H1 (cell line): ENCODE measurements at regions not wholly inside any gene's neighbourhood (a gene's known extent, or its start where the extent isn't known, plus 50 kb on each side); places are given as distances from the start of the nearest gene placed in this dataset.

Experiments used
- CTCF ChIA-PET: fragments of 300-600 bp; sonication (Branson Sonifier 250); formaldehyde crosslinking; loops from one replicate; lab custom pipeline; 2021; ENCODE audit not compliant: partially characterized antibody; lab: Charles Lee
- POLR2A ChIA-PET: fragments of 300-600 bp; sonication (Branson Sonifier 250); formaldehyde crosslinking; loops from one replicate; lab custom pipeline; 2021; ENCODE audit warnings: inconsistent platforms; ENCODE audit not compliant: partially characterized antibody; lab: Charles Lee
- DNase-seq, 2 experiments: peaks; one replicate each; pipeline versions ENCODE4 v3.0.0 to v3.0.0-alpha.2; 2010 to 2022; ENCODE audit warnings: low spot score in 2 of 2, low read depth in 1 of 2, mixed read lengths in 1 of 2
- FAIRE-seq: peaks from 2 replicates; lab custom pipeline; 2011; peaks lifted over from hg19 to GRCh38; lab: Jason Lieb, UNC
- H2AFZ ChIP-seq: 2 replicates; pipeline ENCODE4 v1.8.1; 2012; ENCODE audit warnings: low read length, inconsistent platforms
- H2AK5ac ChIP-seq: 2 replicates; pipeline ENCODE4 v1.6.1; 2013; ENCODE audit warnings: low read depth, low read length
- H2BK120ac ChIP-seq: replicated peaks from 2 replicates; pipeline ENCODE3; 2013; ENCODE audit warnings: low read depth, low read length, inconsistent platforms
- H2BK12ac ChIP-seq: 2 replicates; pipeline ENCODE4 v1.6.1; 2013; ENCODE audit warnings: low read depth, low read length
- H2BK15ac ChIP-seq: 2 replicates; pipeline ENCODE4 v1.6.1; 2013; ENCODE audit warnings: low read length
- H2BK20ac ChIP-seq: 2 replicates; pipeline ENCODE4 v1.6.1; 2013; ENCODE audit warnings: low read length
- H2BK5ac ChIP-seq: 2 replicates; pipeline ENCODE4 v1.6.1; 2013; ENCODE audit warnings: low read depth, low read length
- H3K14ac ChIP-seq: 2 replicates; pipeline ENCODE4 v1.6.1; 2013; ENCODE audit warnings: inconsistent platforms; ENCODE audit not compliant: insufficient read length
- H3K18ac ChIP-seq: 2 replicates; pipeline ENCODE4 v1.6.1; 2013; ENCODE audit warnings: low read length; ENCODE audit errors: extremely low read depth
- H3K23ac ChIP-seq: 2 replicates; pipeline ENCODE4 v1.6.1; 2013; ENCODE audit warnings: inconsistent platforms; ENCODE audit not compliant: insufficient read length
- H3K23me2 ChIP-seq: 2 replicates; pipeline ENCODE4 v1.6.1; 2013; ENCODE audit warnings: low read depth, low read length
- H3K27ac ChIP-seq: 2 replicates; pipeline ENCODE4 v1.6.1; 2011; ENCODE audit warnings: low read depth, low read length, inconsistent platforms
- H3K27me3 ChIP-seq, 4 experiments: replicated peaks in 1 of 4; 1 replicate in 1 of 4; 2 replicates in 3 of 4; pipeline versions ENCODE4 v1.6.1 to v1.8.1; 2011 to 2013; ENCODE audit warnings: low read length in 3 of 4, mild to moderate bottlenecking in 3 of 4, inconsistent platforms in 2 of 4, mixed read lengths in 2 of 4, moderate library complexity in 1 of 4; ENCODE audit not compliant: control insufficient read depth in 3 of 4, insufficient read depth in 3 of 4; ENCODE audit errors: extremely low read depth in 1 of 4
- H3K36me3 ChIP-seq, 4 experiments: 2 replicates each; pipeline versions ENCODE4 v1.6.1 to v1.8.1; 2011 to 2013; ENCODE audit warnings: mild to moderate bottlenecking in 4 of 4, low read length in 3 of 4, moderate library complexity in 2 of 4, control low read depth in 1 of 4, inconsistent platforms in 1 of 4; ENCODE audit not compliant: insufficient read depth in 4 of 4, control insufficient read depth in 2 of 4
- H3K4ac ChIP-seq: replicated peaks from 2 replicates; pipeline ENCODE3; 2013; ENCODE audit warnings: low read length, low read depth, mixed read lengths, inconsistent platforms; ENCODE audit not compliant: insufficient read length
- H3K4me1 ChIP-seq, 4 experiments: replicated peaks in 1 of 4; 1 replicate in 1 of 4; 2 replicates in 3 of 4; pipeline versions ENCODE4 v1.6.1 to v1.8.1; 2011 to 2013; ENCODE audit warnings: low read length in 3 of 4, inconsistent platforms in 2 of 4, mixed read lengths in 1 of 4; ENCODE audit not compliant: insufficient read depth in 4 of 4, control insufficient read depth in 3 of 4
- H3K4me2 ChIP-seq, 2 experiments: 2 replicates each; pipeline versions ENCODE4 v1.6.1 to v1.8.1; 2011 to 2013; ENCODE audit warnings: low read depth in 2 of 2, low read length in 2 of 2, control low read depth in 1 of 2, inconsistent platforms in 1 of 2, mild to moderate bottlenecking in 1 of 2; ENCODE audit not compliant: insufficient read depth in 1 of 2
- H3K4me3 ChIP-seq, 4 experiments: fragments of 200-600, 300-600 bp in 1 of 4; sonication (generic), shearing (Covaris generic), sonication (Bioruptor Twin) in 1 of 4; 2 replicates each; pipeline versions ENCODE4 v1.5.1 to v1.8.1; 2011 to 2016; ENCODE audit warnings: low read length in 4 of 4, low read depth in 3 of 4, control low read depth in 2 of 4, inconsistent platforms in 2 of 4, mild to moderate bottlenecking in 2 of 4, mixed read lengths in 1 of 4, moderate library complexity in 1 of 4; ENCODE audit not compliant: insufficient read depth in 2 of 4; ENCODE audit errors: extremely low read depth in 1 of 4
- H3K56ac ChIP-seq: replicated peaks from 2 replicates; pipeline ENCODE3; 2013; ENCODE audit warnings: low read depth, mild to moderate bottlenecking, mixed read lengths, low read length, inconsistent platforms; ENCODE audit not compliant: insufficient read length
- H3K79me1 ChIP-seq: 2 replicates; pipeline ENCODE4 v1.6.1; 2013; ENCODE audit warnings: low read depth, low read length, control low read depth
- H3K79me2 ChIP-seq, 2 experiments: 2 replicates each; pipeline versions ENCODE4 v1.6.1 to v1.8.1; 2012 to 2013; ENCODE audit warnings: low read length in 2 of 2, mild to moderate bottlenecking in 2 of 2, inconsistent platforms in 1 of 2; ENCODE audit not compliant: insufficient read depth in 2 of 2, control insufficient read depth in 1 of 2
- H3K9ac ChIP-seq, 4 experiments: replicated peaks in 1 of 4; 1 replicate in 1 of 4; 2 replicates in 3 of 4; pipeline versions ENCODE4 v1.6.1 to v1.8.1; 2011 to 2013; ENCODE audit warnings: low read depth in 3 of 4, low read length in 3 of 4, control low read depth in 2 of 4, mild to moderate bottlenecking in 2 of 4, moderate library complexity in 2 of 4, inconsistent platforms in 1 of 4; ENCODE audit errors: extremely low read depth in 1 of 4
- H3K9me3 ChIP-seq, 2 experiments: 2 replicates each; pipeline versions ENCODE4 v1.6.1 to v1.8.1; 2012 to 2013; ENCODE audit warnings: mild to moderate bottlenecking in 2 of 2, moderate library complexity in 2 of 2, control low read depth in 1 of 2, inconsistent platforms in 1 of 2, low read depth in 1 of 2, low read length in 1 of 2, mixed read lengths in 1 of 2; ENCODE audit not compliant: insufficient read depth in 2 of 2
- H4K20me1 ChIP-seq, 2 experiments: replicated peaks in 1 of 2; 2 replicates each; pipeline versions ENCODE3 to v1.8.1; 2011 to 2013; ENCODE audit warnings: inconsistent platforms in 2 of 2, low read length in 2 of 2, mild to moderate bottlenecking in 1 of 2; ENCODE audit not compliant: insufficient read depth in 2 of 2, control insufficient read depth in 1 of 2
- H4K5ac ChIP-seq: 2 replicates; pipeline ENCODE4 v1.6.1; 2013; ENCODE audit warnings: low read length, low read depth, mixed read lengths, inconsistent platforms; ENCODE audit not compliant: insufficient read length
- H4K8ac ChIP-seq: 2 replicates; pipeline ENCODE4 v1.8.0; 2013; ENCODE audit warnings: mild to moderate bottlenecking, moderate library complexity, low read length, inconsistent platforms; ENCODE audit not compliant: insufficient read depth; ENCODE audit errors: extremely low read depth
- H4K91ac ChIP-seq: replicated peaks from 2 replicates; pipeline ENCODE3; 2013; ENCODE audit warnings: low read length, mixed read lengths, inconsistent platforms; ENCODE audit not compliant: insufficient read length
- CBX8 ChIP-seq: fragments of 300-800, 300-1000 bp; sonication (generic); IDR thresholded peaks from 2 replicates; pipeline ENCODE4 v1.7.1; 2016; ENCODE audit warnings: low read depth, low read length, borderline replicate concordance
- CTBP2 ChIP-seq: IDR thresholded peaks from 2 replicates; pipeline ENCODE4 v1.7.0; 2011; ENCODE audit warnings: borderline replicate concordance, mild to moderate bottlenecking, moderate library complexity, mixed read lengths, low read length; ENCODE audit not compliant: insufficient read depth, insufficient read length
- GABPA ChIP-seq: IDR thresholded peaks from 2 replicates; pipeline ENCODE4 v1.6.1; 2011; ENCODE audit warnings: mild to moderate bottlenecking, low read length, moderate library complexity, borderline replicate concordance; ENCODE audit not compliant: insufficient read depth
- KDM5A ChIP-seq: fragments of 200-600 bp; IDR thresholded peaks from 2 replicates; pipeline ENCODE4 v1.7.1; 2012; ENCODE audit warnings: mild to moderate bottlenecking, low read length, inconsistent platforms, mixed read lengths
- MAFK ChIP-seq: IDR thresholded peaks from 2 replicates; pipeline ENCODE4 v1.6.1; 2012; ENCODE audit warnings: low read depth, mild to moderate bottlenecking, improper control_type of control experiment, low read length
- POLR2A ChIP-seq, 2 experiments: IDR thresholded peaks; 1 replicate in 1 of 2; 2 replicates in 1 of 2; pipeline ENCODE4 v1.6.1; 2011; ENCODE audit warnings: low read depth in 2 of 2, low read length in 2 of 2, mild to moderate bottlenecking in 2 of 2; ENCODE audit errors: control extremely low read depth in 1 of 2
- SIN3A ChIP-seq, 2 experiments: IDR thresholded peaks in 1 of 2; conservative IDR thresholded peaks in 1 of 2; 2 replicates each; pipeline ENCODE4 v1.6.1; 2011 to 2012; ENCODE audit warnings: low read length in 2 of 2, improper control_type of control experiment in 1 of 2, low read depth in 1 of 2, mild to moderate bottlenecking in 1 of 2
- SIX5 ChIP-seq: IDR thresholded peaks from 2 replicates; pipeline ENCODE4 v1.6.1; 2011; ENCODE audit warnings: mild to moderate bottlenecking, low read depth, low read length
- TAF1 ChIP-seq: IDR thresholded peaks from 2 replicates; pipeline ENCODE4 v1.6.1; 2011; ENCODE audit warnings: mild to moderate bottlenecking, low read depth, low read length
- TAF7 ChIP-seq: optimal IDR thresholded peaks from 2 replicates; pipeline ENCODE3; 2011; ENCODE audit warnings: low read depth, mild to moderate bottlenecking, inconsistent platforms, low read length, moderate library complexity, borderline replicate concordance
- TBP ChIP-seq: IDR thresholded peaks from 2 replicates; pipeline ENCODE4 v1.6.1; 2011; ENCODE audit warnings: low read depth, low read length, improper control_type of control experiment
- ZNF274 ChIP-seq: IDR thresholded peaks from 2 replicates; pipeline ENCODE4 v1.7.0; 2012; ENCODE audit warnings: low read length, borderline replicate concordance; ENCODE audit errors: extremely low read depth
- TF ChIP-seq, protein P1 (sequence below), 3 experiments: IDR thresholded peaks; 1 replicate in 2 of 3; 2 replicates in 1 of 3; pipeline versions ENCODE4 v1.5.1 to v1.6.1; 2011; ENCODE audit warnings: low read length in 3 of 3, mild to moderate bottlenecking in 3 of 3, inconsistent platforms in 2 of 3, low read depth in 1 of 3, moderate library complexity in 1 of 3; ENCODE audit not compliant: insufficient read depth in 1 of 3; ENCODE audit errors: control extremely low read depth in 1 of 3

DNA sequence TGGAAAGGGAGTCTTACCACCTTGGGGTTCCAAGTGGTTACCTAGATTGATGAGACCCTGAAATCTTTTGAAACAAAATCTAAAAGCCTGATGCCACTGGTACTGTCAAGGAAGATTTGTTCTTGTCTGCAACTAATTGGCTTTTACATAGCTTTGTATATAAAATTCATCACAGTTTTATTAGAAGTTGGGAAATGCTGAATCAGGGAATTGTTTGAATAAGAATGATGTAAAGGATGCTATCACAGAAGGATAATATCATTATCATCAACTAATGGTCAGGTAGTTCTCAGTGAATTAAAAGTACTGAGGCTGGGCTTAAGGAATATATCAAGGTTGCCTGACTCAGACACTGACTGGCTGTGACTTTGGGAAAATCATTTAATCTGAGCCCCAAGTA is 248.3 kb upstream of the STXBP6 start:
- H3K4me3 ChIP-seq: no peak overlapping the region
- H2BK12ac ChIP-seq: no peak overlapping the region
- no peak overlapping the region for H2AK5ac ChIP-seq
- no peaks in the 10 kb centered on the region for H3K4me1 ChIP-seq
- H3K79me1 ChIP-seq: no peaks in the 10 kb centered on the region
- no peak overlapping the region for H3K4me2 ChIP-seq
- no peak overlapping the region for H4K8ac ChIP-seq
- no peaks in the 10 kb centered on the region for H3K27me3 ChIP-seq
- no peak for DNase-seq
- no peak overlapping the region for H4K91ac ChIP-seq
- no peak overlapping the region for H2BK5ac ChIP-seq
- H4K5ac ChIP-seq: no peak overlapping the region
- H3K23ac ChIP-seq: no peak overlapping the region
- POLR2A ChIA-PET: no interaction called here
- no peak for FAIRE-seq
- no peak overlapping the region for H2BK20ac ChIP-seq
- H2BK15ac ChIP-seq: no peak overlapping the region
- H3K56ac ChIP-seq: no peak overlapping the region
- H3K18ac ChIP-seq: no peak overlapping the region
- no peak overlapping the region for H3K4ac ChIP-seq
- H3K23me2 ChIP-seq: no peaks in the 10 kb centered on the region
- H2AFZ ChIP-seq: no peak overlapping the region
- H2BK120ac ChIP-seq: no peak overlapping the region
- H3K9me3 ChIP-seq: peaks cover 0 to 2% of the 10 kb centered on the region in 2 experiments; a peak in 1 of 4 replicates
- H3K9ac ChIP-seq: no peak overlapping the region
- no peaks in the 10 kb centered on the region for H3K79me2 ChIP-seq
- no peak overlapping the region for H3K14ac ChIP-seq
- H3K36me3 ChIP-seq: no peaks in the 10 kb centered on the region
- CTCF ChIA-PET: interaction anchor here (0.8 to 1.2 kb wide), 2 partner anchors 8 to 113 kb away, joined by 3 read pairs; no protein-coding TSS in a partner anchor
- no peak overlapping the region for H3K27ac ChIP-seq
- H4K20me1 ChIP-seq: no peaks in the 10 kb centered on the region
- TF ChIP-seq CBX8: no peak
- TF ChIP-seq MAFK: no peak
- TF ChIP-seq, protein P1, sequence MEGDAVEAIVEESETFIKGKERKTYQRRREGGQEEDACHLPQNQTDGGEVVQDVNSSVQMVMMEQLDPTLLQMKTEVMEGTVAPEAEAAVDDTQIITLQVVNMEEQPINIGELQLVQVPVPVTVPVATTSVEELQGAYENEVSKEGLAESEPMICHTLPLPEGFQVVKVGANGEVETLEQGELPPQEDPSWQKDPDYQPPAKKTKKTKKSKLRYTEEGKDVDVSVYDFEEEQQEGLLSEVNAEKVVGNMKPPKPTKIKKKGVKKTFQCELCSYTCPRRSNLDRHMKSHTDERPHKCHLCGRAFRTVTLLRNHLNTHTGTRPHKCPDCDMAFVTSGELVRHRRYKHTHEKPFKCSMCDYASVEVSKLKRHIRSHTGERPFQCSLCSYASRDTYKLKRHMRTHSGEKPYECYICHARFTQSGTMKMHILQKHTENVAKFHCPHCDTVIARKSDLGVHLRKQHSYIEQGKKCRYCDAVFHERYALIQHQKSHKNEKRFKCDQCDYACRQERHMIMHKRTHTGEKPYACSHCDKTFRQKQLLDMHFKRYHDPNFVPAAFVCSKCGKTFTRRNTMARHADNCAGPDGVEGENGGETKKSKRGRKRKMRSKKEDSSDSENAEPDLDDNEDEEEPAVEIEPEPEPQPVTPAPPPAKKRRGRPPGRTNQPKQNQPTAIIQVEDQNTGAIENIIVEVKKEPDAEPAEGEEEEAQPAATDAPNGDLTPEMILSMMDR (IDR thresholded peaks at IDR 0.05; ENCODE audit: control extremely low read depth in 1 of 3, insufficient read depth in 1 of 3, low read depth in 1 of 3, low read length in 3 of 3): no peak
- no peak for TF ChIP-seq TBP
- no peak for TF ChIP-seq SIX5
- TF ChIP-seq TAF1: no peak
- TF ChIP-seq CTBP2: no peak
- no peak for TF ChIP-seq GABPA
- no peak for TF ChIP-seq KDM5A
- no peak for TF ChIP-seq POLR2A (IDR thresholded peaks at IDR 0.05; ENCODE audit: control extremely low read depth in 1 of 2, low read depth in 2 of 2, low read length in 2 of 2)
- TF ChIP-seq TAF7: no peak
- no peak for TF ChIP-seq ZNF274
- TF ChIP-seq SIN3A (conservative IDR thresholded peaks at IDR 0.05 in 1 of 2, IDR thresholded peaks at IDR 0.05 in 1 of 2; ENCODE audit: low read depth in 1 of 2, low read length in 2 of 2): no peak
